NCI-H460 (cell line): ENCODE measurements at regions not wholly inside any gene's neighbourhood (a gene's known extent, or its start where the extent isn't known, plus 50 kb on each side); places are given as distances from the start of the nearest gene placed in this dataset.

Experiments used
- DNase-seq: peaks from one replicate; pipeline ENCODE4 v3.0.0-alpha.2; 2016; ENCODE audit warnings: low read depth; ENCODE audit errors: extremely low read depth

DNA sequence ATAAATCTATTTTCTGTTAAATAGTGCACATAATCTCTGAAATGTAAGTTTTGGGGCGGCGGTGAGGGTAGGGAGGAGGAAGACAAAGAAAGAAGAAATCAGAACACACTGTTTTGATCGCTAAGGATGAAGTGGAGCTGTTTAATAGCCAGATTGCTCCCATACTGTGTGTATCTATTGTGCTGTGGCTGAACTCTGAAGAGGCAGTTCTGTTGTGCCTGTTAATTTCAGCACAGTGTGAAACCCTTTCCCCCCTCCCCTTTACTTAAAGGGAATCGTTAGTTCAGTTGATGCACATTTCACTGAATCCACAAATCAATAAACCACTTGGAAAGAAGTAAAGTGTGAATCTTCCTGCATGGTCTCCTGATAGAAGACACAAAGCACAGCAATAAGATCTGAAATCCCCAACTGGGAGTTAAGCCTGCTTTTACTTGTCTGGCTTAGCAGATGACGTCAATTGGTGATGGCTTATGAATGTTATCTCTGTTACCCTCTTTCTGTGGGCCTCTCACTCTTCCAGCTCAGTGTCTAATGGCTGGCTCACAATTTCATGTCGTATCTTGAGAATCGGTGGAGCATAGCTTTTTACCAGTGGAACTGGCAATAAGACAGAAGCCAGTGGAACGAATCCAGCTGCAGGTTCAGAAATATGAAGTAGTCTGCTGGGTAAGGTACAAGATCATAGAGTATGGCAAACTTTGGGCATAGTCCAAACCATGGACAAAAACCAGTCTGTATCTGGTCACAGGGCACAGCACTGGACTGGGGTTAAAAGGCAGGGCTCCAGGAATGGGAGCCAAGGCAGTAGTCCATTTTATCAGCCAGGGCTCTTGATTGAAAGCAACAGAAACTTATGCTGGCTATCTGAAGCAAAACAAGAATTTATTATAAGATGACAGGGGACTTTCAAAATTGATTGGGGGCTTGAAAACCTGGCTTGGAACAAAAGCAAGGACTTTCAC lies 413.5 kb upstream of the SEL1L start:
- DNase-seq: peak; percentile 17

DNA sequence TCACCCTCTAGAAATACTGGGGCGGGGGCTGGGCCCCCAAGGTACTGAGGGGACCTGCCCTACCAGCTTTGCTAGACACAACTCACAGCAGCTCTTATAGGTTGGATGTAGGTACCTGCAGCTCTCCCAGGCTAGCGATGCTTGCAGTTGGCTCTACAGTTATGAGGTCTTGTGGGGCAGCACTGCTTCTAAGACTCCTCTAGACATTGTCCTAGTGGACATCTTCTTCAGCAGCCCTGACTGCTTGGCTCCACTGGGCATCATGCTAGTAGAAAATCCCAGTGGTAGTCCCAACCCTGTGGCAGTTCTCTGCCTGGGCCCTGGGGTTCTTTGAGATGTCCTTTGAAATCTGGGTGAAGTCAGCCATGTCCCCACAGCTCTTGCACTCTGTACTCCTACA lies 419.3 kb upstream of the SEL1L start:
- no peak for DNase-seq

DNA sequence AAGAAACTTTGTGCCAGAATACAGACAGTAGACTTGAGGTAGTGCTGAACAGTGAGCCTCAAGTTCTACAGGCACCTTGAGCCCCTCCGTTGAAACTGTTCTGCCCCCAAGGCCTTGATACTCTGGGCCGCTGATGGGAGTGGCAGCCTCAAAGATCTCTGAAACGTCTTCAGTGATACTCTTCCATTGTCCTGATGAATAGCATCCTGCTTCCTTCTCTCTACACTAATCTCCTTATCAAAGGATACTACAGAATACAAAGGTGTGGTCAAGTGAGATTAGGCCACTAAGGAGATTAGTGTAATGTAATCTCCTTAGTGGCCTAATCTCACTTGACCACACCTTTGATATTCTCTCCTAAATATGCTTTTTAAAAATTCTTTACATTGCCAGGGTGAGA lies 419.8 kb upstream of the SEL1L start:
- no peak for DNase-seq

DNA sequence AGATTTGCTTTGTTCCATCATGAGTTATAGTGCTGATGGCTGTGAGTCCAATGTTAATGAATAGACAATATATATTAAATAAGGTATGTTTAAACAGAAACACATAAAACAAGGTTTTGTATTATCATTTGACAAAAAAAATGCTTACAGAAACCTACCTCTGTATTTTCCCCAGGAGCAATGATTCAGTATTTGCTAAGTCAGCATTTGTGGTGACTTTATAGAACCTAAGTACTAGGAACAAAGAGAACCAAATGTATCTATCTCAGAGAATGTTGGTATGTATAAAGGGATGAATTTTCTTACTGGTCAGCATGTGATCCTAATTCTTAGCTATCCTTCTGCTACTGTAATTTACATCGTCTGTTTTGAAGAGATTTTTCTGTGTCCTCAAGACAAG lies 421.5 kb upstream of the SEL1L start:
- DNase-seq: no peak

DNA sequence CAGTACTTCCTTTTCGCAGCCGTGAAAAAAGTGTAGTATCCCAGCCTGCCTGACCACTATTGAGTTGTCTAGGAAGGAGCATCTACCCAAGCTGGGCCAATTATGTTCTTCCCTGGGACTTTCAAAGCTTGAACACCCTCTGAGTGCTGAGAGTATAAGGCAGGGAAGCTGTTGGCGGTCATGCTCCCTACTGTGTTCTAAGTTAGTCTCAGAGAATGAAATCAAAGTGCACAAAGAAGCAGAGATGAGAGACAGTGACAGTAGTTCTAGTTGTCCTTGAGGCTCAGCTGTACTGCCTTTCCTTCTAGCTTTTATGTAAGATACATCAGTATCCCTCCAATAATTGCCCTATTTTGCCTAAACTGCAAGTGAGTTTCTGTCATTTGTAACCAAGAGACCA lies 427.1 kb upstream of the SEL1L start:
- no peak for DNase-seq

DNA sequence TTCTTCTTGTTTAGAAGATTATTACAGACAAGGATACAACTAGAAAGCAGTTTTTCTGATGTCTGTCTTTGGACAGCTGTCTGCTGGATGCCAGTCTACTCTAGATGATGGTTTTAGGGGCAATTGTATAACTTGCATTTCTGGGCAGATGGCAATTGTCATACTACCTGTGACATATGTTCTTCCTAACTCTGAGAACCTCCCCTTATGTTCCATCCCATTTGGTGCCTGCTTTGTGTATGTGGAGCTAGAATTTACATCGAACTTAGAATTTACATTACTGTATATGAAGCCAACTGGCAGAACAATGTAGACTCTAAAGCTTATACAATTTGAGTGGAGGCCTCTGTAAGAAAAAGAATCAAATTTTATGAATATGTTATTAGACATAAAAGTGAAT lies 430.2 kb upstream of the SEL1L start:
- DNase-seq: no peak

DNA sequence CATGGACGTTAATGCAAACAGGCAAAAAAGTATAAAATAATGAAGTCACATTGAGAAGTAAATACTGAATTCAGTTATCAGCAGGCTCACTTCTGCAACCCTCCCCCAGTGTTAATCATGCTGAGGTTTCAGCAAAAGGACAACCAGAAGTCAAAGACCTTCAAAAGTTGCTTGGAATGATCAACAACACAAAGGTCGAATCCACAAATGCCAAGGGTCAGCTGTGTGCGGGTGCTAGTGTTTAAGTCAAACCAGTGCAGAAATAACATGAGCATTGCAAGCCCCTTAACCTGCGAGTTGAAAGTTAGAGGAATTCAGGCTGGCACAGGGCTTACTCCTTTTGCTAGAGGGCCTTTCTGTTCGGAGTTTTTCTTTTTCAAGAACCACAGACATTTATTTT lies 436.7 kb upstream of the SEL1L start:
- DNase-seq: no peak

DNA sequence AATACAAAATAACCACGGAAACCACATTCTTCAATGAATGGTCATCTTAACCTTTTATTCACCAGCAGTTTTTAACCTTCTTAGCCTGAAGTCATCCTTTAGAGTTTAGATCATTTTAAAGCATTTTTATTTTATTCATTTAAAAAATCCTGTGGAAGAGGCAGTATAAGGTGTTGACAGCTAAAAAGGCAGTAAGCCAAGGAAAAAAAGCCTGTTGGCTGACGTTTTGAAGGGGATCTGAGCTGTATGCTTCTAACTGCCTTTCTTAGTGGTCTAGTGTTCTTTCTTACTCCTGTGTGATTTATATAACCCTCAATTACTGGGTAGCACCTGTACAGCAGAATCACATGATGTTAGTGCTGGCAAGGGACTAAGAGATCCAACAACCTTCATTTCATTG lies 438.3 kb upstream of the SEL1L start:
- no peak for DNase-seq

DNA sequence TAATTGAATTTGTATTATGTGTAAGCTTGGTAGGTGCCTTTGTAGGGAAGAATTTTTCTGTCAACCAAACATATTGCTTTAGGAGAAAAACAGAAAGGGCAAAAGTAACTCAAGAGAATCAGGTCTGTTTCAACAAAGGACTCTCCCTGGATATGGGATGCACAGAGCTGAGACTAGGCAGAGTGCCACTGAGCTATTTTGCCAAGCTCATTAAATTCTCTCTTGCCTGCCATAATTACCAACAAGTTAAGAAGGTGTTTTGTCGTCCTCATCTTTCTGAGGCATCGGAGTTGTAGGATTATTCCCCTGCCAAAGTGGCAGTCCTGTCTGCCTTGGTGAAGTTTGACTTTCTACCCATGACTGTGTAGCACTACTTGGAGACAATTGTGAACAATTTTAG lies 438.9 kb upstream of the SEL1L start:
- DNase-seq: no peak

DNA sequence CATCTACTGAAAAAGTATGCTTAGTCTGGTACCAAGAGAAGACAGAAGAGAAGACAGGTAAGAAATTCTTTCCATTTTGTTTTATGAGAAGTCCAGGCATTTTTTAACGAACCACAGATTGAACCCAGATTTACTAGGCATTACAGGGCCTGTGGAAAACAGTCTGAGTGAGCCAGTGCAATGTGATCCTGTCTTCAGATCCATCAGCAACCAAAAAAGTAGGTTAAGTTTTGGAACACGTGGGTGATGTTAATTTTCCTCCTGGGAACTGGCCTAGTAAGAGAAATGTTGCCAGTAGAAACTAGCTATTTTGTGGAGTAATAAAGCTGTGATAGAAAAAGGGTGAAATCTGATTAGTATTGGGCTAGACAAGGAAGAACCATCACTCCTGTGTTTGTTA lies 440.9 kb upstream of the SEL1L start:
- no peak for DNase-seq

DNA sequence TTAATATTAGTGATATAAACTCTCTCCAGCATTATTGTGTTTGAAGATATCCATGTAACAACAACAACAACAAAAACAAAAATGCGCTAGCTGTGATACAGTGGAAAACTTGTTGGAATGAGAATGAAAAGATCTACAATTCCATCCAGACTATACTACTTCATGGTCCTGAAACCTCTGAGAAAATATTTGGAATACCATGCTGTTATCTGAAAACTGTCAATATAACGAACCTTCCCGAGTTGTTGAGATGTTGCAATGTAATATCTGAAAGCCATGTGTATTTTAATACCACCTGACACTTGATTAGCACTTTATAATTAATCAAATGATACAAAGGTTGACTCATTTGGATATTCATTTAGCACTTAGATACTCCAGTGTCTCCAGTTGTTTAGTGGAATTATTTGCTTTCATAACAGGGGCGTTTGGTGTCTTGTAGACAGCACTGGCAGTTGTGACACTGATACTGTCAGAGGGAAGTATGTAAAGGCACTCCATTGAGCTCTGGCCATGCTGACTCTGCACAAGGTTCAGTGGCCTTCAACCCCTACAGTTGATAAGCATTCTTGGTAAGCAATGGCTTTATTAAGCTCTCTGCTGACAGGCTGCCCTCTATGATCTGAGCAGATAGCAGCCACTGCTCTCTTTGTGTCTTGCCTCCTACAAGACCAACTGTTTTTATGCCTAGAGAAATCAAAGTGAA lies 447.1 kb upstream of the SEL1L start:
- no peak for DNase-seq

DNA sequence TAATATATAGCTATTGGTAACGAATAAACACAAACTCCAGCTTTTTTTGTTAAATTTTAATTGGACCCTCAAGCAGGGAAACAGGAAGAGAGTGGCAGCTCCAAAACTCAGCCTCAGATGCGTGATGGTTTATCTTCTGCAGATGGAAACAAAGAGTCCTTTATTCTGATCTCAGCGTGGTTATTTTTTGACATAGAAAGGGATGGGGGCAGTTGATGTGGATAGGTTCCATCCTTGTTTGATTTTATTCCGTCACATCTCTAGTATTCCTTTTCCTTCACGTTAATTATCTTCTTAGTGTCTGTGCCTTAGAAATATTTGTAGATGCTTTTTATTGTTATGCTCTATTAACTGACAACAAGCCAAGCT lies 447.6 kb upstream of the SEL1L start:
- DNase-seq: no peak

DNA sequence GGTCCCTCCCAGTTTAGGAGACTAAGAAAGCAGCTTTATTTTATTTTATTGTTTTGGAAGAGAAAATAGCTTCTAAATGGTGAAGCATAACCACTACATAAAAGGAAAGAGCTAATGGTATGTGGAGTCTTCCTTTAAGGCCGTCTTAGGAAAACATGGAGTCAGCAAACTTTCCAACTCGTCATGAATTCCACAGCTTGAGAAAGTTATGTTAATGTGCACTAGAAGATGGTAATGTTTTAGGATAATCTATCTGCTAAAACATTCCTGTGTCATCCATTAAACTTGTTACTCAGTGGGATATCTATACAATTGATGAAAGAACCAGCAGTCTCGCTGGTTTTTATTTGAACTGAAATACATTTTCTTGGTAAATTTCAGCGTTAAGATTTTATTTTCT lies 448.4 kb upstream of the SEL1L start:
- no peak for DNase-seq

DNA sequence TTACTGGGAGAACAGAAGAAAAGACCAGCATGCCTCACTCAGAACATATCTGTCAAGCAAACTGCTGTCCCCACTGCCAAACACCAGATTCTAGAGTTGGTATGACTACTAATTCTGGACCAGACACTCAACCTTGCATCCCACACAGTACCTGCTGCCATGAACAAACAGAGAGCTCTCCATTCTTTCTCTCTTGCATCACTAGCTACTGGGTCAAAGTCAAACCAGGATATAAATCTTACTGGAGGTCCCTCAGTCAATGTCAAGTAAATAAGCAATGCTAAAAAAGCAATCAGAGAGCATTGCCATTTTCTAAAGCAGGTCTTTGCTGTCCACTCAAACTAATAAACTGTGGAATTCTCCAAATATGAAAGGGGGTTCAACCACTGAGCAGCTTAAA lies 452.4 kb upstream of the SEL1L start:
- DNase-seq: no peak

DNA sequence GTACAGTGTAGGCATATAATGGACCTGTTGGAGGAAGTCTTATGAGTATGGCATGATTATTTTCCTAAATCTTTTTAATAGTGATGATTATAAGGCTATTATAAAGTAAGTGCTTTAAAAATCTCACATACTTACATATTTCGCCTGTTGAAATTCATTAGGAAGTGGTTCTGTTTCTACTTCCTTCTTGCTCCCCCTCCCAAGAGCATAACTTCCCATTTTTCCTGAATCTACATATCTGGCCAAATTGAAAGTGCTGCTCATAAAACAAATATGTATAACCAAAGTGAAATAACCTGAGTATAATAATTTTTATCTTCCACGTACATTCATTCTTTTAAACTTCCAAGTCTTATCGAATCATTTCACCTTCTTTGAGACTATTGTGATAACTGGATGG lies 455.6 kb upstream of the SEL1L start:
- no peak for DNase-seq

DNA sequence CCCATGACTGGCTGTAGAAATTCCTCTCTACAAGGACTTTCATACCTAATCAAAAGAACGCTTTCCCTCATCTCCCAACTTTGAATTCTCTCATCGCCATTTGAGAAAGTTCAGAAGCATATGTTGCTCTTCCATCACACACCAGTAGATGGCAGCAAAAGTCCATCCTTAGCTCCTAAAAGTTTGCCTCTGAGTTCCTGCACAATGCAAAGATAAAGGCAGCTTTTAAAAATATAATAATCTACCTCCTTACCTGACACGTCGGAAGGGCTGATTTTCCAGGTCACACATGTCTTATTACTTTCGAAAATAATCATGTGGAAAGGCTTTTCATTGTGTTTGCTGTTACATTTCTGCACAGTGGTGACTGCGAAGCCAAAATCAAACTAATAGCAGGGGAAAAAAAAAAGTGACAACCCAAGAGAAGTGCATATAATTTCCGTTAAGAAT lies 456.7 kb upstream of the SEL1L start:
- DNase-seq: peak; percentile 51

DNA sequence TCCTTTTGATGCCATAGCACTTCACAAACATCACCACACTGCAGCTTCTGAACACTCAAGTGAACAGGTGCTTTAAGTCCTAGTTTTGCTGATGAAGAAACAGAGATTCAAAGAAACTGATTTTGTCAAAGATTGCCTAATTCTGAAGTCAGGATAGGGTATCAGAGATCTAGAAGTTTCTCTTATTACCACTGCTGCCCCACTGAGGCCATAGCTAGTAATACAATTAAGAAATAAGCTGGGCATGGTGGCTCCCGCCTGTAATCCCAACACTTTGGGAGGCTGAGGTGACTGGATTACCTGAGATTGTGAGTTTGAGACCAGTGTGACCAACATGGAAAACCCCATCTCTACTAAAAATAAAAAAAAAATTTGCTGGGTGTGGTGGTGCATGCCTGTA lies 458.3 kb upstream of the SEL1L start:
- no peak for DNase-seq

DNA sequence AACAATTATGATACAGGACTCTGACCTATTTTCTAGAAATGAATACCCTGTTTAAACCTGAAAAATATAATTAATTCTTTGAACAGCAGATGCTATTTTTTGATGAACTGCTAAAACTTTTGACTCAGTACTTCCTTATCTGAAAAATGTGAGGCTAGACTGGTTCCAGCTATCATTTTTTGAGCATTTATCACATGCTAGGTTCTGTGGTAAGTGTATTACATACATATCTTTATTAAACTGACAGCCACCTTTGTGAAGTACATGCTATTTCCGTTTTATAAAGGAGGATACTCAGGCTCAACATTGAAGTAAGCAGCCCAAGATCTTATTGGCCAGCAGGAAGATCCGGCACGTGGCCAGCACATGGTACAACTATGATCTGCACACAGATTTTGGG lies 459.8 kb upstream of the SEL1L start:
- no peak for DNase-seq

DNA sequence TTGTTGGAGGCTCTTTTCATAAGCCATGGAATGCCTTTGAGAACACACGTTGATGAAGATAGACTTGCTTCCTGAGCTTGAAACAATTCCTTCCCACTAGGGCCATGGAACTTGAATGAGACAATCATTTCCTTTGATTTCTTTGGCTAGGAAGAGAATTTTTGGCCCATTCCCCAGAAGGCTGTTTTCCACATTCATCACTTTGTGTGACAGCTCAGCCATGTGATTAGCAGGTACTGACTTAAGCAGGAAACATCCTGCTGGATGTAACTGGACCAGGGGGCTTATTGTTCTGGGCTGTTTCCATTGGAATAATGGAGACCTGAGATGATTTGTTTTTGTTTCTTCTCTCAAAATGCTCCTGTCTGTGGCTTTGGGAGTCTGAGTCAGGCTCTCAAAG lies 469.8 kb upstream of the SEL1L start:
- no peak for DNase-seq

DNA sequence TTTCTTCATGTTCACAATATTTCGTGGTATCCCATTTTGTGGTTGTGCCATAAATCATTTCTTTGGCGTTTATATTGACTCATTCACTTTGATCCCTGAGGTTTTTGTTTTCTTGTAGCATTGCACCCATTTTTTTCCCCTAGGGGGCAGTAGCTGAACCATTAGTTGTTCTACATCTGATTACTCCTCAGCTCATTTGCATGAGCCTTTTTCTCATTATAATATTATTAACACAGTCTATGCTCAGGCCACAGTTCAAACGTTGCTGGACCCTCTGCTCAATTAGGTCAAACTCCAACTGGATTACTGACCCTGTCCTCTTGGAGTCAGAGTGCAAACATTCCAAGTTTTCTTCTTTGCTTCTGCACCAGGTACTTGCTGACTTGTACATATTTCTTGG lies 475.4 kb upstream of the SEL1L start:
- no peak for DNase-seq

DNA sequence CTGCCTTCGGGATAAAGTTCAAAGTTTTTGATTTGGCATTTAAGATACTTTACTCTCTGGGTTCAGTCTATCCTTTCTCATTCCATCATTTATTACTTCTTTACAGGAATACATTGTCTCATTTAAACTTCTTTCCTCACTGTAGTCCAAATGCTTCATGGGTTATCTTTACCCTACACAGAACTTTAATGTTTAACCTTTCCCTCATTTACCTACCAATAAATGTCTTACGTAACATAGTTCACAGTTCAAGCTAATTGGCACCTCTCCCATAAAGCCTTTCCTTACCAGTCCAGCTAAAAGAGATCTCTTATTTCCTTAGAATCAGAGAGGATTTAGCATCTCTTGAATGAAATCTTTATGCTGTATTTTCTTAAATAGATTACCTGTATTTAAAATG lies 476.3 kb upstream of the SEL1L start:
- no peak for DNase-seq

DNA sequence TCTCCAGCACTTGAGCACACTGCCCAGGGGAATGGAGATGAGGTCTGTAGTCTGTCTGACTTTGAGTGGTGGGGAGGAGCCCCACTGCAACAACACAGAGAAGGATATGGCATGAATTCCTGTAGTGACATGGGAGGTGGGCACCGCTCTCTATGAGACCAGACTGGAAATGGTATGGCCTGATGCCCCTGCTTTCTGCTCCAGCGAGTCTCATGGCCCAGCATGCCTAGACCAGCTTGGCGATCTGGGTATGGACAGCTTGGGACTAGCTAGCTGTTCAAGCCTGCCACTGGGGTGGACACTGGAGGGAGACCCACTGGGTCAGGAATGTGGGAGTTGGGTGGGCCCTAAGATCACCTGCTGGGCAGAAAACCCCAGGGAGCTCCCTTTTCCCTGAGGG lies 477.8 kb upstream of the SEL1L start:
- DNase-seq: no peak
